GF-D8 (cell line): ENCODE measurements at regions not wholly inside any gene's neighbourhood (a gene's known extent, or its start where the extent isn't known, plus 50 kb on each side); places are given as distances from the start of the nearest gene placed in this dataset.
"Not testable (repeated sequence)": the region's sequence is repeated elsewhere in the genome, so short reads cannot be mapped to it uniquely, and the experiment has no call there.

Experiments used
- DNase-seq: peaks from one replicate; lab custom pipeline; 2025; lab: John Stamatoyannopoulos, UW

DNA sequence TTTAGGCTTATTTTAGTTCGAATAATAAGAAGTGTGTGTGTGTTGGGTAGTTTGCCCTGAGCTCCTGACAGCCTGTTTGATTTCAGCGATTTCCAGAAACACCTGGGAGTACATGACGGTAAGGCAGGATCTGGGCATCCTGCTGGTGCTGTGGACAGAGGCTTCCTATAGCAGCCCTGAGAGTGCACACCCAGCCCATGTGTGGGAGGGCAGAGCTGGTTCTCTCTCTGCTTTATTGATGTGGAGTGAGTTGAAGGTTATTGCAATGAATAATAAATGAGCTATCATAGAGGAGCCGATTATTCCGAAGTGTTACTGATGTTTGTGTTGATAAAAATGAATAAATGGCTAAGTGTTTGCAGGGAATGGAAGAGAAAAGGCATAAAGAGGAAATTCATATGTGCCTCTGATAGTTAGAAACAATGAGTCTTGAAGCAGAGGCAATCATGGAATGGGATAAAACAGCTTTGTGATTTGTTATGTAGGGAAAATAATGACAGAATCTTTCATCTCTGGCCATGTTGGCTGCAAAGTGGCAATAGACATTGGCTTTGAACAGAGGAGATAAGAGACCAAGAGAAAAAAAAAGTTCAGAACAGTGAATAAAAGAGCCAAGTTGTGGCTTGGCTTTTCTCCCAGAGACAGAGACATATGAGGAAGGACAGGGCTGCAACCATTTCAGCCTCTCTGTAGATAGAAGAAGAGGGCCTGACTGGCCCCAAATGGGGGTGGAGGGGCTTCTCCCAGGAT lies 166.2 kb upstream of the CHD6 start:
- peak; percentile 1 for DNase-seq

GRCh38 chr20:41783423-41784208 lies 165.4 kb upstream of the CHD6 start:
- no peak for DNase-seq

- DNase-seq = no peak
These were observed 164.7 kb upstream of the CHD6 start for GRCh38 chr20:41782730-41783406.

DNA sequence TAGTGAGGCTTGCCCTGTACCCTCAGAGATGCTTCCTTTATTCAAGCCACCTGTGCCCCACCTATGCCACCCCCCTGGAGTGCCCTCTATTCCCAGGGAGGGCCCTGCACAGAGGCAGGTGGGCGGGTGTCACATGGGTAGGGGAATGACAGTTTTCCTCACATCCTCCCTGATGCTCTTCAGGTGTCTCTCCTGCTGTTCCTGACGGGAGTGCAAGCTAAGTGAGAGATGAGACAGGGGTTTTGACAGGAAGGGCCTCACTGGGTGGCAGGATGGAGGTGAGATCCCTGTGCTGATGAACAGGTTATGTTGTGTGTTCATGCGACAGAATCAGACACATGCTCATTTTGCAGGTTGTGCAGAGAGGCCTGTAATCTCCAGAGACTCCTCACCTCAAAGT lies 164.1 kb upstream of the CHD6 start:
- DNase-seq = no peak

DNA sequence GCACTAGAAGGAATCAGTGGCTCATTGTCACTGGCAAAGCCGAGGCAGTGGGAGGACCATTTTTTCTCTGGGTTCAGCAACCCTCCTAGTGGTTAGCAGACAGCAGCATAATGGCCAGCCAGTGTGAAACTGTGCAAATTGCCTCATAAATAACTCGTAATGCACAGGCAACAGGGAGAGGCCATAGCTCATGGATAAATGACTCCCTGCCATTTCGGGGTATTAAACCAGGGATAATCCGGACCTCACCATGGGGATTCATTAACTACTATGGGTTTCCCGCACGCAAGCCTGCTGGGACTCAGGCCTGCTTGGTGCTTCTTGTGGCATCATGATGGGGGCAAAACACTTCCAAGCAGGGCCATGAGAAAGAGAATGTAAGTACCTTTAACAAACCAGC lies 158.2 kb upstream of the CHD6 start:
- no peak for DNase-seq

DNA sequence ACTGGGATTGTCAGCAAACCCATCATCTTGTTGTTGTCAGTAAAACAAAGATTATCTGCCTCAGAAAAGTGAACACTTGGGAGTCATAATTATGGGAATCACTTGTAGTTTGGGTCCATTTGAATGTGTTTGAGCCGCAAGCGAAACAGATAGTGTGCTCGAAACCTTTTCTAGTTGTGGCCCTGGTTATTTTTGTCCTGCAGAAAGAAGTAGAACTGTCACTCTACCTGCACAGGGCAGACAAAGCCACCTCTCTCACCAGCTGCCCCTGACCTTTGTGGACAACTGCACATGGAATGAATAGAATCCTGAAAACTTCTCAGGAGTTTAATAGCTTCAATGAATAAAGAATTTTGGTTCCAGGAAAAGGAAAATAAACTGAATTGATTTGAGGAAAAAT lies 156.1 kb upstream of the CHD6 start:
- DNase-seq = no peak

GRCh38 chr20:41770965-41771364 lies 152.8 kb upstream of the CHD6 start:
- DNase-seq = no peak

DNA sequence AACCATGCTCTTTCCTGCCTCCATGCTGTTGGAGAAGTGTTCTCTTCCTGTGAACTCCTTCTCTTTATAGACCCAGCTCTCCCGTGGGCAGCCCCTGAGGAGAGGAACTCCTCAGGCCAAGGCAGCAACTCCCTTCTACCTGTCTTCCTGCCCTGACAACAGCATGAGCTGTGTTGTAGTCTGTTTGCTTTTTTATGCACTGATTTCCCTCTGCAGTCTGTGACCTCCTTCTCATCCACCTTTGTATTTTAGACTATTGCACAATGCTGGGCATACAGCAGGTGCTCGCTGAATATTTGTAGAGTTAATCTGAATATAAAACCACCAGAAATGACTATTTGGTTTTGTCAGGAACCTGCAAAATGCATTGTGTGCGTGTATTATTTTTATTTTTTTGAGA lies 152.2 kb upstream of the CHD6 start:
- no peak for DNase-seq

DNA sequence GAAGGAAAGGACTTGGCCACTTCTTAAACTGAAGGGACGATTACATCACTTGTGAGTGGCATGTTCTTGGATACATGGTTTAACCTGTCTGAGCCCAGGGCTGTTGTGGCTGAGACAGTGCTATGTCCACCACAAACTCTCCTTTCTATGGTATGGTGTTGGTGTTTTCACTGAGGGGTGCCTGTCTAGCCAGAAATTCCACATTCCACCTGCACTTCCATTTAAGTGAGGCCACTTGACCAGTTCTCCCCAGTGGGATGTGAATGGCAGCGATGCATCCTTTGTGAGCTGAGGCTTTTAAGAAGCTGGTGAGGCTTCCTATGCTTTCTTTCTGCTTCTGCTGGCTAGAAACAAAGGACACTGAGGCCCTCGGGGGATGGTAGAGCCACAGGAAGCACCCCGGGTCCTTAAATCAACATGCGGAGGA lies 151.4 kb upstream of the CHD6 start:
- DNase-seq = no peak

GRCh38 chr20:41750137-41750536 lies 132.0 kb upstream of the CHD6 start:
- no peak for DNase-seq

DNA sequence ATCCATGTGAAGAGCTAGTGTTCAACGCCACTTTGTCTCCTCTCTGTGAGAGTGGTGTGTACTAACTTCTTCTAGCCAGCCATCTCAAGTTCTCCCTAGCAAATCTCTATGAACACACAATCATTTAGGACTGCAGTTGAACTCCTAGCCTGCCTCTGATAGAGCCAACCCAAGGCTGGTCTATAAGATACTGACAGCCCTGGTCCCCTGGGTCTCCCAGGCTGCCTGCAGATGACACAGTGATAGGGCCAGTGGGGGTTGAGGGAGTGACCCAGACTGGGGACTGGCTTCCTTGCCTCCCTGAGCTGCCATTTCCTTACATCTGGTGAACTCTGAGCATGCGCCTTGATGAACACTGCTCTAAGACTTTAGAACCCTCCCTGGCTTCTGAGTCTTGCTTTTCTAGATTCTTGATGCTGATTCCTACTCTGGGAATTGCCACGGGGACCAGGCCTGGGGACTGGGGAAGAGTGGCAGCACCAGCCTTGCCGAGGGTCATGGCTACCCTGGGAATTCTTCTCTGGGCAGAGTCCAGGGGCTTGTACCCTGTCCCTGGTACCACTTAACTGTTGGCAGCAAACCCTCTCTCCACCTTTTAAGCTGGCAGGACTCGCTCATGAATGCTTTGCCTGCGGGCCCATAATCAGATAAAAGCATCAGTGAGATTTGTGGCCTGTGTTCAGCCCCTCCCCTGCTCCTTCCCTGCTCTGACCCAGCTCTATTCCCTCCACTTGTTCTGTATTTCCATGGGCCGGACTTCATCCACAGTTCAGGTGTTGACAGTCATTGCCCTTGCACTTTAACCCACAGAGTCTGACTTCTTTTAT lies 130.8 kb upstream of the CHD6 start:
- no peak for DNase-seq

GRCh38 chr20:41748051-41748450 lies 129.9 kb upstream of the CHD6 start:
- no peak for DNase-seq

DNA sequence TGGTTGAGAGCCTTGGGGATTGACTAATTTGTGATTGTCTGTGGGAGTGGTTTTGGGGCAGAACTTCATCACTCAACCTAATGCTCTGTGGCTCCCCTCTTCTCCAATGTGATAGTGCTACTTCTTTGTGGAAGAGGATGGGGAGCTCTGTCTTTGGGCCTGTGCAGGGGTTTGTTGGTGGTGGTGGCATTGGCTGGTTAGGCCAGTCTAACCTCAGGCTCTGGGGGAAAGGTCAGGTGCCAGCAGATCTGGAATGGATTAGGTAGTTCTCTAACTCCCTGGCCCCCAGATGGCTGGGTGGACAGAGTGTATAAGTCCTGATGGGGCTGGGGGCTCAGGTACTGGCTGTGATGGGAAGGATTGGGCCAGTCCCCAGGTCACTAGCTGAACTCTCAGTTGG lies 129.0 kb upstream of the CHD6 start:
- no peak for DNase-seq

DNA sequence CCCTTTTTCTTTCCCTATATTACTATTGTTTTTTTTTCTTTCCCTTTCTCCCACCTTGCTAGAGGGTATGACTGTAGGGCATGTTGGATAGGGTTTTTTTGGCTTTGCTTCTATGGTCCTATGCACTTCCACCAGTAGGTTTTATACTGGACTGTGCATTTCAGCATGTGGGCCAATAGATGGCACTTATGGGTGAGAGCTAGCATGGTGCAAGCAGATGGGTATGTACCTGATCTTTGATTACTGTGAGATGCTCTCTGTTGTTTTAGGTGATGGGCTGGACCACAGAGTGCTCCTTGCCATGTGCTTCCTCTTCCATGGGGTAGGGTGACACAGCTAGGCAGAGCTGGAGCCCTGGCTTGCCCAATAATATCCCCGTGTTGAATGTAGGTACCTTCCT lies 128.5 kb upstream of the CHD6 start:
- no peak for DNase-seq

DNA sequence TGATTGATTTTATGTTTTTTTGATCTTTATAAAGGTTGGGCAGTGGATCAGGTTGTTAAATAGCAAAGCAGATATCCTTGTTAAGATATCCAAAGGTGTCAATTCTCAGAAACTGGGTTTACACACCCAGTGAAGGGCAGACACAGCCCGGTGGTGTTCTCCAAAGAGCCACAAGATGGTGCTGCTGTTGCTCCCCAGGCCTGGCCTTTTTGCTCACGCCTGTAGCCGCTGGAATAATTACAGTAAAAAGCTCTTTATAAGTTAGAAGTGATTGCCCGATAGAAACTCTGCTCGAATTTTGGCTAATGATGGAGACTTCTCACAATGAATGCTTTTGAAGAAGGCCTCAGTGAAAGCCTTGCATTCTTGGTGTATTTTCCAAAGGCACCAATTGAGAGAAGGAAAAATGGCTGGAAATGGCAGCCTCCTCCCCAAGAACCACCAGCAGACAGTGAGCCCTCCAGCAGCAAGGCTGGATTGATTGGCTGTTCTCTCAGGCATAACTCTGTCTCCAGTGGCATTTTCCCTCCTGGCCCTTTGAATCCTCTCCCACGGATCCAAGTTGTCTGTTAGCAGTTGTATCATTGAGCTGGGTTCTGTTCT lies 120.5 kb upstream of the CHD6 start:
- DNase-seq = no peak

GRCh38 chr20:41735949-41736348 lies 117.8 kb upstream of the CHD6 start:
- DNase-seq = no peak

DNA sequence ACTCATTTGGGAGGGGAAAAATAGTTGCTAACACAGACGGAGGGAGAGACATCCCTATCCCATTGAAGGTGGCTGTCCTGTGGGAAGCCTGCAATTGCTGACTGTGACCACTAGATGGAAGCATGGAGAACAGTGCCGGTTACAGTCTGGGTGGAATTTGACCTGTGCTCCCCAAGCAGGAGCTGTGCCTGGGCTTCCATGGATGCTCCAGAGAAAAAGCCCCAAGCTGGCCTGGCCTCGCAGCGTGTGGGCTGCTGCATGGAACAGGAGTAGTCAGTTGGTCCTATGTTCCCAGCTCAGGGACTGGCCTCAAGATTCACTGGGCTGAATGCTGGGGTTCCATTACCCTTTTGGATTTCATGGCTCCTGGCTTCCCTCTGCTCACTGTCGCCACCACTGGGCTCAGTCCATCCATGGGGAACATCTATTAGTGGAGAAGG lies 116.3 kb upstream of the CHD6 start:
- no peak for DNase-seq

DNA sequence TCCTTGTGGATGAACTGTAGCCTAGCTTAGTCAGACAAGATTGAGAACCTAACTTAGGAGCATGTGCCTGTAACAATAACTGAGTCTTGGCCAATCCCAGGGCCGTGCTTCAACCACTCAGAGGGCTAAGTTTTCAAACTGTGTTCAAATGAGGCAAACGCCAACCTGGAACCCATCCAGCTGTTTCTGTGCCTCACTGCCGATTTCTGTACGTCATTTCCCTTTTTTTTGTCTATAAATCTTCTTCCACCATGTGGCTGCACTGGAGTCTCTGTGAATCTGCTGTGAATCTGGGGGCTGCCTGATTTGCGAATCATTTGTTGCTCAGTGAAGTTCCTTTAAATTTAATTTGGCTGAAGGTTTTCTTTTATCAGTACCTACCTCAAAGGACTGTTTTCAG lies 115.0 kb upstream of the CHD6 start:
- DNase-seq = no peak

DNA sequence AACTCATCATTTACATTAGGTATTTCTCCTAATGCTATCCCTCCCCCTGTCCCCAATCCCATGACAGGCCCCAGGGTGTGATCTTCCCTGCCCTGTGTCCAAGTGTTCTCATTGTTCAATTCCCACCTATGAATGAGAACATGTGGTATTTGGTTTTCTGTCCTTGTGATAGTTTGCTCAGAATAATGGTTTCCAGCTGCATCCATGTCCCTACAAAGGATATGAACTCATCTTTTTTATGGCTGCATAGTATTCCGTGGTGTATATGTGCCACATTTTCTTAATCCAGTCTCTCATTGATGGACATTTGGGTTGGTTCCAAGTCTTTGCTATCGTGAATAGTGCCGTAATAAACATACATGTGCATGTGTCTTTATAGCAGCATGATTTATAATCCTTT lies 113.0 kb upstream of the CHD6 start:
- not testable (repeated sequence) for DNase-seq

GRCh38 chr20:41727681-41728080 lies 109.5 kb upstream of the CHD6 start:
- not testable (repeated sequence) for DNase-seq

DNA sequence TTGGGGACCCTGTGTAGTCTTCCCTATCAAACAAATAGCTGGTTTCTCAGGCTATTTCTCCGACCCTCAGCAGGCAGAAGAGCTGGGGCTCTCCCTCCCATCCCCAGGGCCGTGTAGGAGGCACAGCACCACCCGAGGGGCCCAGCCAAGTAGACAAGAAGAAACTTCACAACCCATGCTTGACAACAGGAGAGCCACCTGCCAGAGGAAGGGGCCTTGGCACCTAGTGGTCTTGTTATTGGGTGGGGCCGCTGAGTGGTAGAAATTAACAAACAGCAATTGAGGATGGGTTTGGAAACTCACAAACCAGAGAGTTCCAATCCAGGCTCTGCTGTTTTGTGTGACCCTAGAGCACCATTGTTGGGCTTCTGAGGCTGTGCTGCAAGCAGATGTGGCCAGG lies 108.5 kb upstream of the CHD6 start:
- DNase-seq = no peak

GRCh38 chr20:41719151-41719550 lies 101.0 kb upstream of the CHD6 start:
- no peak for DNase-seq
